ENCODE measurements at regions not wholly inside any gene's neighbourhood (a gene's known extent, or its start where the extent isn't known, plus 50 kb on each side); places are given as distances from the start of the nearest gene placed in this dataset.

GRCh38 chr1:65694126-65694525, 98.6 kb upstream of the PDE4B start:
- Histone ChIP-seq H3K9ac (ENCODE audit: control insufficient read depth, extremely low read depth, insufficient read depth, low read length) (no peak overlapping the region), H3K4me2 (ENCODE audit: control insufficient read depth, extremely low read depth, insufficient read depth, low read depth, low read length) (no peak overlapping the region), H3K27me3 (ENCODE audit: control insufficient read depth, extremely low read depth, insufficient read depth, low read length) (no peaks in the 10 kb centered on the region), H3K4me3 (ENCODE audit: control insufficient read depth in 2 of 3, extremely low read depth in 1 of 3, insufficient read depth in 2 of 3, low read depth in 1 of 3, low read length in 3 of 3) (no peak overlapping the region), H3K9me1 (ENCODE audit: control insufficient read depth, extremely low read depth, insufficient read depth, low read length) (no peaks in the 10 kb centered on the region), H3K9me3 (ENCODE audit: control insufficient read depth, low read depth, low read length) (no peaks in the 10 kb centered on the region), H4K20me1 (ENCODE audit: control insufficient read depth, extremely low read depth, insufficient read depth, low read length) (no peaks in the 10 kb centered on the region), H3K4me1 (ENCODE audit: control insufficient read depth, extremely low read depth, insufficient read depth, low read length) (no peaks in the 10 kb centered on the region), H3K36me3 (ENCODE audit: control insufficient read depth in 2 of 2, extremely low read depth in 1 of 2, insufficient read depth in 2 of 2, low read length in 2 of 2) (no peaks in the 10 kb centered on the region), H2AFZ (ENCODE audit: control insufficient read depth, low read length) (no peak overlapping the region), H3K79me2 (ENCODE audit: control insufficient read depth, insufficient read depth, low read length) (no peaks in the 10 kb centered on the region), H3K27ac (ENCODE audit: control insufficient read depth, insufficient read depth, low read length) (no peak overlapping the region)
- dilution Hi-C loops (cut with MboI; ENCODE audit: extremely low pct_ligation_motif_present, low sequenced_read_pairs): no loop called here
- FAIRE-seq: no peak
- TF ChIP-seq EZH2 (IDR thresholded peaks at IDR 0.05; ENCODE audit: low read length): no peak
- TF ChIP-seq CTCF (optimal IDR thresholded peaks at IDR 0.05 in 1 of 3, IDR thresholded peaks at IDR 0.05 in 1 of 3, conservative IDR thresholded peaks at IDR 0.05 in 1 of 3; ENCODE audit: extremely low read depth in 1 of 3, insufficient read depth in 2 of 3, low read length in 3 of 3): no peak
- no peak for DNase-seq (ENCODE audit: low read depth, low spot score)

GRCh38 chr1:65694933-65695332, 97.8 kb upstream of the PDE4B start:
- Histone ChIP-seq H3K9me3 (ENCODE audit: control insufficient read depth, low read depth, low read length) (no peaks in the 10 kb centered on the region), H3K4me3 (ENCODE audit: control insufficient read depth in 2 of 3, extremely low read depth in 1 of 3, insufficient read depth in 2 of 3, low read depth in 1 of 3, low read length in 3 of 3) (no peak overlapping the region), H3K79me2 (ENCODE audit: control insufficient read depth, insufficient read depth, low read length) (no peaks in the 10 kb centered on the region), H3K9ac (ENCODE audit: control insufficient read depth, extremely low read depth, insufficient read depth, low read length) (no peak overlapping the region), H3K27ac (ENCODE audit: control insufficient read depth, insufficient read depth, low read length) (no peak overlapping the region), H2AFZ (ENCODE audit: control insufficient read depth, low read length) (no peak overlapping the region), H3K27me3 (ENCODE audit: control insufficient read depth, extremely low read depth, insufficient read depth, low read length) (no peaks in the 10 kb centered on the region), H4K20me1 (ENCODE audit: control insufficient read depth, extremely low read depth, insufficient read depth, low read length) (no peaks in the 10 kb centered on the region), H3K9me1 (ENCODE audit: control insufficient read depth, extremely low read depth, insufficient read depth, low read length) (no peaks in the 10 kb centered on the region), H3K4me1 (ENCODE audit: control insufficient read depth, extremely low read depth, insufficient read depth, low read length) (no peaks in the 10 kb centered on the region), H3K4me2 (ENCODE audit: control insufficient read depth, extremely low read depth, insufficient read depth, low read depth, low read length) (no peak overlapping the region), H3K36me3 (ENCODE audit: control insufficient read depth in 2 of 2, extremely low read depth in 1 of 2, insufficient read depth in 2 of 2, low read length in 2 of 2) (no peaks in the 10 kb centered on the region)
- TF ChIP-seq CTCF (optimal IDR thresholded peaks at IDR 0.05 in 1 of 3, IDR thresholded peaks at IDR 0.05 in 1 of 3, conservative IDR thresholded peaks at IDR 0.05 in 1 of 3; ENCODE audit: extremely low read depth in 1 of 3, insufficient read depth in 2 of 3, low read length in 3 of 3) (no peak), EZH2 (IDR thresholded peaks at IDR 0.05; ENCODE audit: low read length) (no peak)
- dilution Hi-C loops (cut with MboI; ENCODE audit: extremely low pct_ligation_motif_present, low sequenced_read_pairs): no loop called here
- DNase-seq (ENCODE audit: low read depth, low spot score): no peak
- FAIRE-seq: no peak
